DMS114 treated with DMSO at 0.1 percent for 48 hours (cell line): ENCODE measurements at regions not wholly inside any gene's neighbourhood (a gene's known extent, or its start where the extent isn't known, plus 50 kb on each side); places are given as distances from the start of the nearest gene placed in this dataset.
"Not testable (repeated sequence)": the region's sequence is repeated elsewhere in the genome, so short reads cannot be mapped to it uniquely, and the experiment has no call there.

Experiments used
- DNase-seq: peaks from one replicate; lab custom pipeline; 2025; ENCODE audit not compliant: unreplicated experiment; lab: John Stamatoyannopoulos, UW

DNA sequence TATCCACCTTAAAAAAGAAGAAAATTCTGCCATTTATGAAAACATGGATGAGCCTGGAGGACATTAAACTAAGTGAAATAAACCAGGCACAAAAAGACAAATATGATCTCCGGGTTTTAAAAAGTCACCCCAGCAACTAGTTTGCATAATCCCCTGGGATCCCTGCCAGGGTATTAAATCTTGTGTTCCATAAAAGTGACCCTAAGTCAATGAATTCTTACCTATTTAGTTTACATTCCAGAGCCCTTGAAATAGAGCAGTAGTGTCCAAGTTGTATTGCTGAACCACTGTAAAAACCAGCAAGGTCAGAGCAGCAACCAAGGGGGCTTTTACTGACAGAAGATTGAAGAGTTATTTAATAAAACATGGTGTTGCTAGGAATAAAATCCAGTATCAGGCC, 716.8 kb upstream of the BCHE start:
- no peak for DNase-seq

DNA sequence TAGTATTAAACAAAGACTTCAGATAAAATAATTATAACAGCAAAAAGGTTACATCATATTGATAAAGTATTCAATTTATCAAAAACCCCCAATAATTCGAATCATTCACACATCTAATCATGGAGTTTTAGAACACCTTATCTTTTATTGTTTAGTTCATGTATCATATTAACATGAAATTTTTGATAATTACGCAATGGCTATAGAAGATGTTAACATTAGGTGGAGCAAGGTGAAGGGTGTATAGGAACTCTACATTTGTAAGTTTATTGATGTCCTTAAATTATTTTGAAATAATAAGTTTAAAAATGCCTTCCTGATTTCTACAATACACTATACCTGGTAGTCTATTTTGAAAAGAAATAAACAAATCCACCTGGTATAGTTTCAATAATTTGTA, 696.5 kb upstream of the BCHE start:
- no peak for DNase-seq

DNA sequence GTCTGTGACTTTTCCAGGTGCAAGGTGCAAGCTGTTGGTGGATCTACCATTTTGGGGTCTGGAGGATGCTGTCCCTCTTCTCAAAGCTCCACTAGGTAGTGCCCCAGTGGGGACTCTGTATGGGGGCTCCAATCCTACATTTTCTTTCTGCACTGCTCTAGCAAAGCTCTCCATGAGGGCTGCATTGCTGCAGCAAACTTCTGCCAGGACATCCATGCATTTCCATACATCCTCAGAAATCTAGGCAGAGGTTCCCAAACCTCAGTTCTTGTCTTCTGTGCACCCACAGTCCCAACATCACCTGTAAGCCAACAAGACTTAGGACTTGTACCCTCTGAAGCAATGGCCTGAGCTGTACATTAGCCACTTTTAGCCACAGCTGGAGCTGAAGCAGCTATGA, 694.5 kb upstream of the BCHE start:
- DNase-seq, result no peak

DNA sequence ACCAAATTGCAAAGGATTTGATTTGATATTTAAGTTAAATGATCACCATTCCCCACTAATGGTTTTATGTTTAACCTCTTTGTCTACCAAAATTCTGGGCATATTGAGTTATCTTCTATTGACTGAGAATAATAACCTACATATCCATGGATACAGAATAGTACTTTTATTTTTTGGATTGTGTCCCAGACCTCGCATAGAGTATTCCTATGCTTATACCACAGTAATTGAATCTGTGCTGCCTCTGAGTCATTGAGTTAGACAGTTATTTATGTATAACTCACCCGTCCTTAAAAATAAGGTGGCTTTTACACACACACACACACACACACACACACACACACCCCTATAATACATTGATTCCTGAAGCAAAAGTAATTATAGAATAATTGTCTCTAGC, 690.1 kb upstream of the BCHE start:
- DNase-seq, result no peak

DNA sequence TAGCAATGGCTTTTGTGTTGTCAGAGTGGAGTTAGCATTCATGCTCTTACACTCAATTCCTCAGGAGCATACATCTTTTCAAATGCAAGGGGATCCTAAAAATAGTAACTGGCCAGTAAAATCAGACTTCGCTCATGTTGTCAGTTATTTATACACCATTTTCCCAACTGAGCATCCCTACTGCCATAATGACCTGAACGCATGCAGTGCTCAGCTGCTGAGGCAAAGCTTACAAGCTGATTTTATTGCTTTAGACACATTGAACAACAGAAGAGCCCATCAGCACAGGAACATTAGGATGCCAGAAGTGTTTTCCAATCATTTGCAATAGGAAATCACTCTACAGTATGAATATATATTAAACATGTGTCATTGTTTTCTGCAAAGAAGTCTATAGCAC, 689.7 kb upstream of the BCHE start:
- no peak for DNase-seq

DNA sequence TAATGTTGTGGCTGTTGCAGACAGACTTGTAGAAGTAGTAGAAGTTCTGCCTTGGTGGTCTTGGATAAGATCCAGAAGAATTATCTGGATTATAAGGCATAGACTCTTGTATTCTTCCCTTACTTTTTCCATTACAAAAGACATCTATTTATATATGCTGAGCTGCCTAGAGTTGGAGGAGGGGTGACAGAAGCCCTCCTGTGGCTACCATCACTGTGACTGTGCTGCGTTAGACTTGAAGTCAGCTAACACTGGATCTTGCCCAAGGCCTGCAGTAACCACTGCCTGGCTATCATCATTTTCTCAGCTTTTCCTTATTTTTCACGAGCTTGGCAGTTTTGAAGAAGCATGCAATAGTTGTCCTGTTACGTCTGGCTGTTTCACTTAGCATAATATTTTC, 684.8 kb upstream of the BCHE start:
- no peak for DNase-seq

DNA sequence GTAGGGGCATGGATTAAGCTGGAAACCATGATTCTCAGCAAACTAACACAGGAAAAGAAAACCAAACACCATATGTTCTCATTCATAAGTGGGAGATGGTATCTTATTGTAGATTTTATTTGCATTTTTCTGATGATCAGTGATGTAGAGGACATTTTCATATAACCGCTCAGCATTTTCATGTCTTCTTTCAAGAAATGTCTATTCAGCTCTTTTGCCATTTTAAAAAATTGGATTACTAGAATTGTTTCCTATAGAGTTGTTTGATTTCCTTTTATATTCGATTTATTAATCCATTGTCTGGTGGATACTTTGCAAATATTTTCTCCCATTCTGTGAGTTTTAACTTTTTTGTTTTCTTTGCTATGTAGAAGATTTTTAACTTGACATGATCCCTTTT, 682.2 kb upstream of the BCHE start:
- no peak for DNase-seq

DNA sequence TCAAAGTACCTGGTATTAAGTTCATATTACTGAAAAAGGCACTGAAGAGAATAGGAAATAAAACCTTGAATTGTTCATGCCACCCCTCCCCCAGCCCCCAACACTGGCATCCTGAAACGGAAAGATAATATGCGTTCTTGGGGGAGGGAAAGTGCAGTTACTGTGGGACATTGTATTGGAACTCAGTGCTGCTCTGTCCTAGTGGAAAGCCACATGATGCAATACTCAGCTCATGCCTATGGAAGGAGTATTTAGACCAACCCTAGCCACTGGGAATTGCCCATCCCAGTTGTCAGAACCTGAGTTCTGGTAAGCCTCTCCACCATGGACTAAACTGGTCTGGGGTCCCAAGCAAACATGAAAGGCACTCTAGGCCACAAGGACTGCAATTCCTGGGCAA, 680.8 kb upstream of the BCHE start:
- no peak for DNase-seq

DNA sequence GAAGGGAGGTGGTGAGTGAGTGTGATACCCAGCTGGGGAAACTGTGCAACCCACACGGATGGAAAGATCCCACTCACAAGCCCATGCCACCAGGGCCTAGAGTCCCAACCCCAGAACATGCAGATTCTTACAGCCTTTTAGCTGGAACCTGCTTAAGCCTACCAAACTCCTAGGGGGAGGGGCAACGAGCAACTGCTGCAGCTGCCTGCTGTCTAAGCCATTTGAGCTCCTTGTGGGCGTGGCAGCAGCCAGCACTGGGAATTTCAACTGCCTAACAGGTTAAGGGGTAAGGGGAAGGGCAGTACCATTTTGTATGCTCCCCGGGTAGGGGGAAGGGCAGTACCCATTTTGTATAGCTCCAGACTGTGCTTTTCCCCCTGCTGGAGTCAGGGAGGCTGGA, 673.2 kb upstream of the BCHE start:
- no peak for DNase-seq

DNA sequence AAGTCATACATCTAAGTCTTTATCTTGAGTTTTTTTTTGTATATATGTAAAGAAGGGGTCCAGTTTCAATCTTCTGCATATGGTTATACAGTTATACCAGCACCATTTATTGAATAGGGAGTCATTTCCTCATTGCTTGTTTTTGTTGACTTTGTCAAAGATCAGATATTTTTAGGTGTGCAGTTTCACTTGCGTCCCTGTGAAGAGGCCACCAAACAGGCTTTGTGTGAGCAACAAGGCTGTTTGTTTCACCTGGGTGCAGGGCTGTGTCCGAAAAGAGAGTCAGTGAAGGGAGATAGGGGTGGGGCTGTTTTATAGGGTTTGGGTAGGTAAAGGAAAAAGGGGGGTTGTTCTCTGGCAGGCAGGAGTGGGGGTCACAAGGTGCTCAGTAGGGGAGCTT, 663.2 kb upstream of the BCHE start:
- not testable (repeated sequence) for DNase-seq

DNA sequence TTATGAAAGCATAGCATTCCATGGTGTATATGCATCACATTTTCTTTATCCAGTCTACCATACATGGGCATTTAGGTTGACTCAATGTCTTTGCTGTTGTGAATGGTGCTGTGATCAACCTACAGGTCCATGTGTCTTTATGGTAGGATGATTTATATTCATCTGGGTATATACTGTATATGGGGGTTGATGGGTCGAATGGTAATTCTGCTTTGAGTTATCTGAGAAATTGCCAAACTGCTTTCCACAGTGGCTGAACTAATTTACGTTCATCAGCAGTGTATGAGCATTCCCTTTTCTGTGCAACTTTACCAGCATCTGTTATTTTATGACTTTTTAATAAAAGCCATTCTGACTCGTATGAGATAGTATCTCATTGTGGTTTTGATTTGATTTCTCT, 662.4 kb upstream of the BCHE start:
- DNase-seq, result no peak

DNA sequence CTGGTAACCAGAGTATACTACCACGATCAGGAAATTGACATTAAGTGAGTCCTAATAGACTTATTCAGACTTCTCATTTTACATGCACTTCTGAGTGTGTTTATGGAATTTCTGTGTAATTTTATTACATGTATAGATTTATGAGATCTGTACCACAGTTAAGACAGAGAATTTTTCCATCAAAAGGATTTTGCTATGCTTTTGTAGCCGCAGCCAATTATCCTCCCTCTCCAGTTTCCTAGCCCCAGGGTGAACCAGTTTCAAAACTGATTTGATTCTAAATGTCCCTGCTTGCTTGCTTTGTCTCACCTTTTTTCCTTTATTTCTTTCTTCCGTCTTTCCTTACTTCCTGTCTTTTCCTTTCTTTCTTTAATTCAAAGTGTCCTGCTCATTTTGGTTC, 661.2 kb upstream of the BCHE start:
- no peak for DNase-seq

DNA sequence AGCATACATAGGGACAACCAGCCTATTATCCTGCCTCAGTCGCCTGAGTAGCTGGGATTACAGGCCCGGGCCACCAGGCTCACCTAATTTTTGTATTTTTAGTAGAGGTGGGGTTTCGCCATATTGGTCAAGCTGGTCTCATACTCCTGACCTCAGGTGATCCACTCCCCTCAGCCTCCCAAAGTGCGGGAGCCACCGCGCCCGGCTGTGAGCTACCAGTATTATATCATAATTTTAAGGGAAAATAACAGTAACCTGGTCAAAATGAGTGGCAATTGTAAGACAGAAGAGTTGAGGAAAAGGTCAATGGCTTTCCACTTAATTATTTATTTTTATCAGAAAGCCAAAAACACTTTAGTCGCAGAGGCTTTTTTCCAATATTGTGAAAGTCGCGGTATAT, 652.6 kb upstream of the BCHE start:
- no peak for DNase-seq

DNA sequence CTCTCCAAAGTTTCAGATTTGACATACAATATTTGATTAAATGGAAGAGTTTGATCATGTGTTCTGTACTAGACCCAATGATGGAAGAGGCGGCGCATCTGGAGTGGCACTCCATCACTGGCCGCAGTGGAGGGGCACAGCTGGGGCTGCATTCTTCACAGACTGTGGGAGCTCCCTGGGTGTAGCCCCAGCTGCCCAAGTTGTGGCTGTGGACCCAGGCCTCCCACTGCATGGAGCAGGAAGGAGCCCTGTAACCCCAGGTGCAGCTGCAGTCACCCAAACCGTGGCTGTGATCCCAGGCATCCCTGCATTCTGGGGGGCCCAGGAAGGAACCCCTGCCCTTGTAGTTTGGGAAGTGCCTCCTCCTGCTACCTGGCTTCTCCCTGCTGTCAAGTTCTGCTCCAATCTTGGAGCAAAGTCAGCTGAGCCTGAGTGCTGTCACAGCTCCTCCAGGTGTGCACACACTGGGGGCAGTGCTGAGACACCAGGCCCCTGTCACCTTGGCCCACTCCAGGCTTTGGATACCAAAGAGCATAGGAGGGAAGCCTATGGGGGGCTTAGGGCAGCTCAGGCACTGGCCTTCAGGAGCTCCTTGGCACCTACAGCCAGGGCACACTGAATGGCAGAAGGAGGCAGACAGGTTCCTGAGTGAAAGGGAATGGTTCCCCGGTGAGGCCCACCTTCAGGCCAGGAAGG, 651.9 kb upstream of the BCHE start:
- no peak for DNase-seq

DNA sequence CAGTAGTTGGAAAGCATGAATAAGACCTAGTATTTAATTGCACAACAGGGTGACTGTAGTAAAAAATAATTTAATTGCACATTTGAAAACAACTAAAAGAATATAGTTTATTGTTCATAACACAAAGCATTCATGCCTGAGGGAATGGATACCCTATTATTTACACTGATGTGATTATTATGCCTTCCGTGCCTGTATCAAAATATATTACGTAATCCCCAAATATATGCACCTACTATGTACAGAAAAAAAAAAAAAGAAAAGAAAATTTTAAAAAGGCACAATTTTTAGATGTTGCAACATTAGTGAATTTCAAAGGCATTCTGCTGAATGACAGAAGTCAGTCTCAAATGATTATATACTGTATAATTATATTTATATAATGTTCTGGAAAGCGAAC, 647.2 kb upstream of the BCHE start:
- no peak for DNase-seq

DNA sequence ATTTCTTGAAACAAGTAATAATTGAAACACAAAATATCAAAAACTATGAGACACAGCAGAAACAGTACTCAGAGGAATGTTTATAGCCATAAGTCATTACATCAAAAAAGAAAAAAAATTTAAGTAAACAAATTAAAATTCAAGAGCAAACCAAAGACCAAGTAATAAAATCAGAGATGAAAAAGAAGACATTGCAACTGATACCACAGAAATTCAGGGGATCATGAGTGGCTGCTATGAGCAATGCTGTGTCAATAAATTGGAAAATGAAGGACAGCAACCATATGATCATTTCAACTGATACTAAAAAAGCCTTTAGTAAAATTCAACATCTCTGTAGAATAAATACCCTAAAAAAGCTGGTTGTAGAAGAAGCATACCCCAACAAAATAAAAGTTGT, 644.1 kb upstream of the BCHE start:
- no peak for DNase-seq

DNA sequence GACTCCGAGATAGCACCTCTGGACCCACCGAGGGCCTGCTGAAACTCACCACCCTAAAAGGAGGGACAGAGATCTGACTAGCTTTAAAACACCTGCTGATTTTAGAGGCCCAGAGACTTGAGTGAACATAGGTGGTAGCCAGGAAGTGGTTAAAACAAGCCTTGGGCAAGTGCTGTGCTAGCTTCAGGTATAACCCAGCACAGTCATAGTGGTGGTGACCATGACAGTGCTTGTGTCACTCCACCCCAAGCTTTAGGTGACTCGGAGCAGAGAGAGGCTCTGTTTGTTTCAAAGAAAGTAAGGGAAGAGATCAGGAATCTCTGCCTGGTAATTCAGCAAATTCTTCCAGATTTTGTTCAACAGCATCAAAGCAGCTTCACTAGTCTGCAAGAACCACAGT, 641.1 kb upstream of the BCHE start:
- DNase-seq, result no peak

DNA sequence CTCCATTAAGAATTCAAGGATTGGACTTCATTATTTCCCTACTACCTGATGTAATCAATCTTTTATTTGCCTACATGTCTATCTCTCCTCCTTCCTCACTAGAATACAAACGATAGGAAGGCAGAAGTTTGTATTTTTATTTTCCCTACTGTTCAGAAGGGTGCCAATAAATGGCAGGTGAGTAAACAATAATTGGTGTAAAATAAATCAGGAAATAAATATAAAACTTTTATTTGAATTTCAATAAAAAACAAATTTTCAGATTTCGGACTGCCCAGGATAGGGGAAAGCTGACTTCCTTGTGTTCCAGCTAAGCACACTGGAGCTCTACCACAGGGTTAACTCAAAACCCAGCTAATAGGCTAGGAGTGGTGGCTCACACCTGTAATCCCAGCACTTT, 636.3 kb upstream of the BCHE start:
- no peak for DNase-seq

DNA sequence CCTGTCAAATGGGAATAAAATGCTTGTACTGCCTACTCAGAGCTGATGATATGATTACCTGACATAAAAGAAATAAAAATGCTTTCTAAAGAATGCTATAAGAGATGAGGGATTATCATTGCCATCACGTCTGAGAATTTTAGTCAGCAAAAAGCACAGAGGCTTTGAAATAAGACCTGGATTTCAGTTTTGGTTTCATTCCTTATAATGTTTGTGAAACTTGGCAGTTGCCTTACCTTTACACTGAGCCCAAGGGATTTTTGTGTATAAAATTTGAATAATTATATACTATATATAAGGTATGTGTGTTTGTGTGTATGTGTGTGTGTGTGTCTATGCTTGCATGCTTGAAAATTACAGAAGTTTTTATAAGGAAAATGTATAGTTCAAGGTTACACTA, 634.8 kb upstream of the BCHE start:
- DNase-seq, result no peak

DNA sequence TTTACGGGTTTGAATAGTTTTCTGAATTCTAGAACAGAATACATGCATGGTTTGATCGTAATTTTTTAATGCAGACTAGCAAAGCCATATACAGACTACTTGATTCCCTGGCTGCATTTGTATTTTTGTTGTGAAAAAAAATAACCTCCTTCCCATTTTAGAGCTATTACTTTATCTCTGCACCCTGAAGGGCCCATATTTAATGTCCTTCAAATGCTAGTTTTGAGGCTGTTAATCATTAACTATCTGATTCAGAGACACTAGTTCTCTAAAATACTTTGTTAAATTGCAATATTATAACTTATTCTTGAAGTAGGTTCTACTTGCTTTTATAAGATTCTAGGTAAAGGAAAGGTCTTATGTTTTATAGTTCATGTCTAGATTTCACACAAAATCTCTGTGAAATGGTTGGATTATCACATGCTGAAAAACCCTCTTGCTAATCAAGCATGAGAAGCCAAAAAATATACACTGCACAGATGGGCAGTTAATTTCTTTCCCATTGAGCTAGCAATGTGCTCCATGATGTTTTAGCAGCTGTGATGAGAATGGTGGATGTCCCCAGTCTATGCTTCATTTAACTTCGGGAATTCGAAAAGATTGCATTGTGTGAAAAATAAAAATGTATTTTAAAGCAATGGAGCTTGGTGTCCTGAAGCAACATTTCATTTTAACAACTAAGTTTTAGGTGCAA, 634.0 kb upstream of the BCHE start:
- DNase-seq, result no peak

DNA sequence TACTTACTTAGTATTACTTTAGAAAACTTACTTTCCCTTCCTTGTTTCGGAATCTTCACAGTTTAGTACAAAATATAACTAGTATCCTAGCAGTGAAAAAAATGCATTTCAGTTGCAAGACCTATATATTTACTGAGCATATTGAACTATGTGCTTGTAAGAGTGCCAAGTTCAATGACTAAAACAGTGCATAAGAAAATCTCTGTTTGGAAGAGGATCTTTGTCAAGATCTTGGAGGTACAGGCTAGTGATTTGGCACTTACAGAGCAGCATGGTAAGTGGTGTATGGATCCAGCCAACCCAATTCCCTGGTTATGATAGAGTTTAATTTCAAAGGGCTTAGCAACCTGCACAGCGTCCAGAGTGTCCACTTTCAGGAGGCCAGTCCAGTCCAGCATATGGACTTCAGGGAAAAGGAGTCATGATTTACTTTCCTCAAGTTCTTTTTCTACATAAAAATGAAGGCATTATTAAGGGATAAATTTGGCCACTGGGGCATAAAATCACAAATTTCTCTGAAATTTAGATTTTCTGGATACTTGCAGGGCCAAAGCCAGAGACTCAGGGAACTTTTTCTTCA, 625.8 kb upstream of the BCHE start:
- DNase-seq, result no peak

DNA sequence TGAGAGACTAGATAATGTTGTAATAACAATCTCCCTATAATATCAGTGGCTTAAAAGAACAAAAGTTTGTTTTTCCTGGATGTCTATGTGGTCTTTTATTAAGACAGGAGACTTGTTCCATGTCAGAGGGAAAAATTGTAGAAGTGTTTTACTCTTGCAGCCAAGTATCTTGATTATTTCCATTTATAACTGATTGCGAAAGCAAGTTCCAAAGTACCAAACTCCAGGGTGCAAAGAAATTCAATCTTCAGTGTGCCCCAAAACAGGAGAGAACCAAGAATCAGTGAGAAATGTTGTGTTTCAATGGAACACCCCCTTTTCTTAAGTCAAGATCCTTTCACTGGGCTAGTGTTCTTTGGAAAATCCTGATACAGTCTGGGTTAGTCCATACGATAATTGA, 624.4 kb upstream of the BCHE start:
- DNase-seq, result no peak

DNA sequence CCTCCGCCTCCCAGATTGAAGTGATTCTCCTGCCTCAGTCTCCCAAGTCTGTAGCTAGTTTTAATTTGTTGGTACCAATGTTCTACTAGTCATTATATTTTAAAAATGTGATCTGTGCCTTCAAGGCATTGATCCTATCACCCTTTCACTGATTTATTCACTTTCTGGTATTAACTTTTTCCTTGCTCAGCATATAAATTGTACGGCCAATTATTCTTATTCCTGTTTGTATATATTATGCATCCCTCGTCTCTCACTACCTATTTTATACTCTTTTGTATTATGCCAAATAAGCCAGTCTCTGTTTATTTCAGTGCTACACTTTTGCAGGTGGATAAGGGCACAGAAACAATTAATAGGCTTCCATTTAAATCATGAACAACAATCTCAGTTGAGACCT, 620.2 kb upstream of the BCHE start:
- DNase-seq, result no peak
